NCI-H128 (cell line): ENCODE measurements at regions not wholly inside any gene's neighbourhood (a gene's known extent, or its start where the extent isn't known, plus 50 kb on each side); places are given as distances from the start of the nearest gene placed in this dataset.

Experiments
- DNase-seq: peaks from one replicate; lab custom pipeline; 2025; ENCODE audit not compliant: unreplicated experiment; lab: John Stamatoyannopoulos, UW

DNA sequence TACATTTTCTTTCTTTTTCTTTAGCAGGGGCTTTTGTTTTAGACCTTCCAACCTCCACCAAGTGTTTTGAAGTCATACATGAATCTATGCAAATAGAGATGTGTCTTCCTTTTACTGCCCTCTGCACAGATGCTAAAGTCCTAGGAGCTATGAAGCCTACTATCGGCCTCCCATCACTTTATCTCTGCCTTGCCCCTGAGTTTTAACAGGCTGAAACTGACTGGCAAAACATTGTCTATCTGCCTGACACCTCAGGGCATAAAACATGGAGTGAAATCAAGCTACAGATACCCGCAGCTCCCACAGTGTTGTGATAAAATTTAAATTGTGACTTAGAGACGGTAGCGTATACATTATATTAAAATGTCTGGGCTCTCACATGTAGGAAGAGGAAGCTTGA, 604.6 kb upstream of the C9orf72 start:
- no peak for DNase-seq

DNA sequence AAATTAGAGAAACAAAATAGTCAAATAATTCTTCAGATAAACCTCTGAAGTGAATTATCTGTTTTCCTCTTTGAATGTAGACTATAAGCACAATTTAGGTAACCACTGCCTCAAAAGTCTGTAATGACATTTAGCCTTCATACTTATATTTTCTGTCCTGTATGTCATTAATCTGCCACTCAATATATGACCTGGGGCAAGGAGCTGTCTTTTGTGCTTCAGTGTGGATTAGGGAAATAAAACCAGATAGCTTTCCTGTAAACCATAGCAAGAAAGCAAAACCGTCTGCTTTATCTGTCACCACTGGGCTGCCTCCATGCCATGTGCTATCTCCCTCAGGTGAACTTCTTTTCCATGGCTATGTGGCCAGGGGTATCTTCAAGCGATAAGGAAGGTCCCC, 606.6 kb upstream of the C9orf72 start:
- no peak for DNase-seq

DNA sequence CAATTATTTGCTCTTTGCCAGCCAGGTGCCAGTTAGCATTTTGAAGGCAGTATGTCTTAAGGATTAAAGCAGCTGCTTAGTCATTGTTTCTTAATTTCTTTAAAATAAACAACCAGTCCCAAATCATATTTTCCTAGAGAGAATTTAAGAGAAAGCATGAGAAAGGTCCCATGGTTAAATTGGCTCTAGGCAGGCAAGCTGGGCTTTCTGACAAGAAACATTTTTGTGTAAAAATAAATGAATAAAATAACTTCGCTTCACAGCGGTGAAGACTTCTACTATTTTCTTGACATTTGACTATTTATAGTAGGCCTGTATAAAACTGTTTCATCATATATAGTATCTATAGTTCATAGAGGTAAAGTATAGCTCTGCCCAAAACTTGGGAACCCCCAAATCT, 617.7 kb upstream of the C9orf72 start:
- no peak for DNase-seq

DNA sequence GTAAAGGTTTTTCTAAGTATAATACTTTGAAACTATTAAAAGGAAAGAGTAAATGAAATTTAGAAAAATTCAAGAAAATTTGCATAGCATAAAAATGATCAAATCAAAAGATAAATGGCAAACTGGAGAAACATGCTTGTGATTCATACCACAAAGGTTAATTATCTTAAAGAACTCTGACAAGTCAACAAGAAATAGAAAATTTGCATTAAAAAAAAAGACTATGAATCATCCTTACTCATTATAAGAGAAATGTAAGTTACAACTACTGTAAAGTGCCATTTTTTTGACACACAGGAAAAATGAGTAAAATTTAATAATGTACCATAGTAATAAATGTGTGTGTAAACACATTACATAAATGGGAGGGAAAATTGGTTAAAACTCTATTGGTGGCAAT, 624.4 kb upstream of the C9orf72 start:
- no peak for DNase-seq

DNA sequence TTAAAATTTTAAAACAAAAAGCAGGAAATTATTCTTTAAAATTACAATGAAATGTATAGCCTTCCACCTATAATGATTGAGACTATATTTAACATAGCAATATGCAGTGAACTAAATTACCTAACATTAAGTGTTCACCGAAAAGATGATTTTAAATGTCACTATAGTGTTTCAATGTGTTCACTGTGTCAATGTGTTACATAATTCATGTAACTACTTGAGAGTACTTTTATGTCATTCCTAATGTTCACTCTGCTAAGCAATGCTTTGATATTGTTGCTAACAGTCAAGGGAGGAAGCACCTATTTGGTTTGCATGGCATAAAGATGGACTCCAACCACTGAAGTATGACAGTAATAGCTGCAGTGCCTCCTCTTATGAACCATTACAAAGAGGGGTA, 629.8 kb upstream of the C9orf72 start:
- no peak for DNase-seq

DNA sequence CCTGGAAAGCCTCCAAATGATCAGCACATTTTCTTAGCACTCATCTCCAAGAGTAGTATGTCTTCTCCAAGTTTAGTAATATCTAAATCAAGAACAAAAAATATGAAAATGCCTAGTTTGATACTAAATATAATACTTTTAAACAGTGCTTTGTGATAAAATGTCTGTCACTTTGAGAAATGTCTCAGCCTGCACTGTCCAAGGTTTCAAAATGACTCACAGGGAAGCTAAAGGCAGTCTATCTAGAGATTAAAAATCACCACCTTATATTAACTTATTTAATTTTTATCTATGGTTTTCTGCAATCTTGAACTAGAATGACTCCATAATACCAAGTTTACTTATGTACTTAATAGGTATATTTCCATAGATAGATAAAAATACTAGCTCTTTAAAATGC, 633.0 kb upstream of the C9orf72 start:
- DNase-seq = no peak

DNA sequence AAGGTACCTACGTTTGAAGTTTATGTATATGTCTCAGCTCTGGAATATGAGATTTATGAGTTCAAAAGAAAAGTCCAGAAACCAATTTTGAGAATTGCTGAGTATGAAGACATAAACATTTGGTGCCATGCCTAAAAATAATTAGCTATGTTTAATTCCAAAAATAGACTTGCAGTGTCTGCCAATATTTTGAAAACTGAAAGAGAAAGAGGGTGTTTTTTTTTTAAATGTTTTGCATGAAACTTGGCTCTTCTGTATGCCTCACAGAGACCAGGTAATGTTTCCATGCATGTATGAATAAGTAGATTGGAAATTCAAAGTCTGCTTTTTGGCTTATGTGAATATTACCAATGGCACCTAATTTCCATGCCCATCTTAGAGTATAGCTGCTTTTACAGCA, 634.4 kb upstream of the C9orf72 start:
- no peak for DNase-seq

DNA sequence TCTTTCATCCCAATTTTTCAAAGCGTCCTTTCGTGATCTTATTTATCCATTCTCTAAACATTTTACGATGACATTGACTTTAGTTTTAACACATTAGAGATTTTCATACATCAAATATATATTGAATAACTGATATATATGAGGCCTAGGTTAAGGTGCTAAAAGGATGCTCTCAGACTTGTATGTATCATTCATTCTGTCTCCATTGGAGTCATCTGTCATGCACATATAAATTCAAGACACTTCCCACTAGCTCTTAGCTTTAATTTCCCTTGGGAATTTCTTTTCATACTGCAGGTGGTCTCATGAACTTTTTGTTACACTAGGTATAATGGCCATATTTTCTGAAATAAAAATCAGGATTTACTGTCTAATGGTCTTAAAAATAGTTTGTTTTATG, 635.8 kb upstream of the C9orf72 start:
- DNase-seq = no peak

DNA sequence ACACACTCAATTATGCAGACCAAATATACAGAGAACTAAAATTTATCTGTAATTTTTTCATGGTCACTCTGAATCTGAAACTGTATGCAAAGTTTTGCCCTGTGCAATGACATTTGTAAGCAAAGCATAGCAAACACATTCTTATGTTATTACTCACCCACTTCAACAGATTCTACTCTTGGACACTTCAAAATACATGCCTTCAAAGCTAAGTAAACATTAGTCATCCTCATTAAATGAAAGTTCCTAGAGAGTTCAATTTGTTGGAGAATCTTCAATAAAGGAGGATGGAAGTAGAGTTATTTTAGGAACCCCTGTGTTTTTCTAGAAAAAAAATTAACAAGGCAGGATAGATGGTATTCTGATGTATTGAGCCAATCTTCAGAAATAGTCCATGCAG, 639.7 kb upstream of the C9orf72 start:
- DNase-seq = no peak

DNA sequence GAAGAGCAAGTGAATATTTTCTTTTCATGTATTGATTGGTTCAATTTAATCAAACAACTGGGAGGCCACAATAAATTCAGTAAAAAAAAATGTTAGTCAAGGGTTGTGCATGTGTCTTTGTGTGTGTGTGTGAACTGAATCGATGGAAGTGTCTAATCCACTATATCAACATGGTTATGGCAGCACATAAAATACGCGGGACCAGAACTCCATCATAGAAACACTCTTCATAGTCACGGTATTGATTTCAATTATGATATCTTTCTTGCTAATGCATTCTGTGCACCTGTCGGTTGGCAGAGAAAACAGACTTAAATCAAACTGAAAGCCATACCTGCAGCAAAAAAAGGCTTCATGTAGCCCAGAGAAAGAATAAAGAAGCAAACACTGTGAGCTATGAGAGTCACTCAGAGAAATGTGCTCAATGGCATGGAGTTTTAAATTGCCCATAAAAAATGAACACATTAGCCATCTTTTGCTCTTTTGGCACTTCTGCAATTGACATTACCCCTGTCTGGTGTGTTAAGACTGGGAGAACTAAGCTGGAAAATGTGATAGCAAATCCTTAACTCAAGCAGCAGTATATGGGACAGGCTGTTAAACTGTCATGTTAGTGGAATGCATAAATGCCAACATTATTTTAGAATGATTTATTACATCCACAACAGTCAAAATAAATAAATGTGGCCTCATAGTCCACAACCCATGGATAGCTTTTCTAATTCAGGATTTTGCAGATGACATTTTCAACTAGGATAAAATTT, 642.4 kb upstream of the C9orf72 start:
- DNase-seq = peak; percentile 82

DNA sequence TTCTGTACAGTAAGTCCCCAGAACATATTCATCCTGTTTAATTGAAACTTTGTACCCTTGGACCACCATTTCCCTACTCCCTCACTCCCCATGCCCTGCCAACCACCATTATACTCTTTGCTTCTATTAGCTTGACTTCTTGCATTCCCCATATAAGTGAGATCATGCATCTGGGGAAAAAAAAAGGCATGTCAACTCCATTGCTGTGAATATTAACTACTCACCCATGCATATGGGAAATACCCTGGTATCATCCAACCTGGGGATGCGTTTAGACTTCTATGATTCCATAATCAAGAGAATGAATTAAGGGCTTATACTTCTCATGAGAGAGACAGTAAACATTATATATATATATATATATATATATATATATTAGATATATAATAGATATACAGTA, 659.4 kb upstream of the C9orf72 start:
- DNase-seq = no peak

DNA sequence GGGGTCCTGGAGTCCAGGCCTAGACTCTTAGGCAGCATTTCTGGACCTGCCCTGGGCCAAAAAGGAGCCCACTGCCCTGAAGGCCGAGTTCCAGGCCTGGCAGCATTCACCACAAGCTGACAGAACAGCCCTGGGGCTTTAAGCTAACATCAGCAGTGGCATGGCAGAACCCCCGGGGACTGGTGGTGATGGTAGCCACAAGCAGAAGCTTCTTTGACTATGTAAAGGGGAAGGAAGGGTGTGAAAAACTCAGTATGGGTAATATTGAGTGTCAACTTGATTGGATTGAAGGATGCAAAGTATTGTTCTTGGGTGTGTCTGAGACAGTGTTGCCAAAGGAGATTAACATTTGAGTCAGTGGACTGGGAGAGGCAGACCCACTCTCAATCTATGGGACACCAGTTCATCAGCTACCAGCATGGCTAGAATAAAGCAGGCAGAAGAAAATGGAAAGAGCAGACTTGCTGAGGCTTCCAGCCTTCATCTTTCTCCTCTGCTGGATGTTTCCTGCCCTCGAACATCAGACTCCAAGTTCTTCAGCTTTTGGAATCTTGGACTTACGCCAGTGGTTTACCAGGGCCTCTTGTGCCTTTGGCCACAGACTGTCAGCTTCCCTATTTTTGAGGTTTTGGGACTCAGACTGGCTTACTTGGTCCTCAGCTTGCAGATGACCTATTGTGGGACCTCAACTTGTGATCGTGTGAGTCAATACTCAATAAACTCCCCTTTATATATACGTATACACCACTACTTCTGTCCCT, 661.0 kb upstream of the C9orf72 start:
- no peak for DNase-seq

DNA sequence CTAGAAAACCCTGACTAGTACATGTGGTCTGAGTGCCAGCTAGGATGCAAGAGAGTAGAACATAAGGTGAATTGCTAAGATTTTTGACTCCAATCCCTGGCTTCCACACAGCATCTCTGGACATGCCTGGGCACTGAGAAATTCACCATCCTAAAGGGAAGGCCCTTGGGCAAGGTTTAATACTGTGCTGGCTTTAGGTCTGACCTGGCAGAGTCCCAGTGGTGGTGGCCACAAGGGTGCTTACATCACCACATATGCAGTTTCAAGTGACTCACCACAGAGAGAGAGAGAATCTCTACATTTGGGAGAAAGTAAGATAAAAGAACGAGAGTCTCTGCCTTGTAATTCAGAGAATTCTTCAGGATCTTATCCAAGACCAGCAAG, 661.6 kb upstream of the C9orf72 start:
- DNase-seq = no peak

DNA sequence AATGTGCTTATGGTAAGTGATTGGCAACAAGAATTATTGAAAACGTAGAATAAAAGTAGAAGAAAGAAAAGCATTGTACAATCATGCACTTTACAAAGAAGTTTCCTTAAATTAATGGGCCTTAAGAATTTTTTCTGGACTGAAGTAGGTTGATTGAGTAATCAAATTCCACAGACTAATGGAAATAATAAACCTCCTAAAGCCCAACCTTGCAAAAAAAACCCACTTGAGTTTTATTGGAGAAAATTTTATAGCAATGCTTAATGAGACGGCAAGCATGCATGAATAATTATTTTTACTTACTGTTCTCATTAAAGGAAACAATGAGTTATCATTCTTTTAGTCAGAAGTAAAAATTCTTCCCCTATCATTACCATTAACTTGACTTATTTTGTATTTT, 676.1 kb upstream of the C9orf72 start:
- DNase-seq = no peak

DNA sequence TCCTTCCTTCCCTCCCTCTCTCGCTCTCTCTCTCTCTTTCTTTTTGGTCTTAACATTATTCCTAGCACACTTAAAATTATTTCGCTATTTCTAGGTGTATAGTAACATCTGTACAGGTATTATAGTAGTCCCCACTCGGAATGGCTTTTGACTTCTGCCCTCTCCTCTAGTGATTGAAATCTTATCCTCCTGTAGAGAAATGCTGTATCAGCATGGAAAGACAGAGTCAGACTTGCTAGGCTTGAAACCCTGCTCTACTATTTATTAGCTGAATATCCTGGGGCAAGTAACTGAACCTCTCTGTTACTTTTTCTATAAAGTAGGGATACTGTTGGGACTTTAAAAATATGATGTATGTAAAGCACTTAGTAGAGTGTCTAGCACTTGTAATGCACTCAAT, 681.9 kb upstream of the C9orf72 start:
- DNase-seq = no peak

DNA sequence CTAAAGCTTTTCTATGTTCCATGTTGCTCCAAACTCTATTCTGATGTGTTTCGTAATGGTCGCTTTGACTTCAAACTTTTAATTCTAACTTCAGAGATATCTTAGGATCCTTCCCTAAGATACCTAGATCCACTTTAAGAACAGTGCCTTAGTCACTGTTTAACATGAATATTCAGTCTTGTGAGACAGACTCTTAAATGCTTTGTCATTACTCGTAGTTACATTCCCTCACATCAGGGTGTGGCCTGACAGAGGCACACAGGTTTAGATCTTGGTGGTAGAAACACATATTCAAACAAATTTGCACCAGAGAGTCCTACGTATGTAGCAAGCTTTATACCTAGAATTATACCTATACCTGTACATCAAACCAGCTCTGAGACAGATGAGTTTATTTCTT, 687.0 kb upstream of the C9orf72 start:
- no peak for DNase-seq

DNA sequence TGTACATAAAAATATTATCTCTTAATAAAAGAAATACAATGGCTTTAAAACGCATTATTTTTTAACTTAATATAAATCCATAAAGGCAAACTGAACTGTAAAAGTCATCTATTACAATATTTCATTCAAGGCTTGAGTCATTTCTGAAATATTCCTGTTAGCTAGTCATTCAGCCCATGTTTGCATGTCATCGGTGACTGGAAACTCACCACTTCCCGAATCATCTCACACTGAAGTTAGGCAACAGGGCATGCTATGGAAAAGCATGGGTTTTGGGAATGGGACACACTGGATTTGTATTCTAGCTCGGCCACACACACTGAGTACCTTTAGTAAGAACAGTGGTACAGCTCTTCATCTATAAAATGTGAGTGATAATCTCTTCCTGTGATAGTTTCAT, 691.1 kb upstream of the C9orf72 start:
- DNase-seq = no peak

DNA sequence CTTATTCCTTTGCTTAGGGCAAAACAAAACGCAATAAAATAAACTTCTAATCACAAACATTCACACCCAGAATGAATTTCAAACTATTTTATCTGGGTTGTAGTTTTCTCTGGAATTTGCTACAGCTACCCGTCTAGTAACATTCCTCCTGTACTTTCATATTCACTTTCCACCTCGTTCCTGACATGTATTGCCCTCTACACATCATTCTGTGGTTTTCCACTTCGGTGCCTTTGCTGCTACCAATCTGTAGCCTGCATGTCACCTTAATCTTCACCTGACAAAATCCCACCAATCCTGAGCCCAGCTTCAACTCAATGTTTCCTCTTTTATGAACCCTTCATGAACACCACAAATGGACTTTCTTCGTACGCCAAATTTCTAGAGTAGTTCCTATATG, 694.1 kb upstream of the C9orf72 start:
- DNase-seq = no peak

DNA sequence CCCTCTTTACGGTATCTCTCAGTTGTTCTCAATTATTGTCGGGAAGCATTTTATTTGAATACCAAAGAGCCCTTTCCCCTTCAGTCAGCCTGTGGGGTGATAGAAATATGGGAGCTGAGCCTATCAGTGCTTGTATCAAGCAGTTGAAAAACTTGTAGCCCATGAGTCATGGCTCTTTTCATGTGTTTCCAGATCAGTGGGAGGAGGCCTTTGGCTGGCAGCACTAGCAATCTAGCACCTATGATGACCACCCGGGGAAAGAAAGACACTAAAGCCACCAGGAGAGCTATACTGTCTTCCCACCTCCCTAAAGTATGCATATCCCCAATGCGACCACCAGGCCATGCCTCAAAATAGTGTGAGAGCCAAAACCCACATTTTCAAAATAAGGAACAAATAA, 696.9 kb upstream of the C9orf72 start:
- no peak for DNase-seq

DNA sequence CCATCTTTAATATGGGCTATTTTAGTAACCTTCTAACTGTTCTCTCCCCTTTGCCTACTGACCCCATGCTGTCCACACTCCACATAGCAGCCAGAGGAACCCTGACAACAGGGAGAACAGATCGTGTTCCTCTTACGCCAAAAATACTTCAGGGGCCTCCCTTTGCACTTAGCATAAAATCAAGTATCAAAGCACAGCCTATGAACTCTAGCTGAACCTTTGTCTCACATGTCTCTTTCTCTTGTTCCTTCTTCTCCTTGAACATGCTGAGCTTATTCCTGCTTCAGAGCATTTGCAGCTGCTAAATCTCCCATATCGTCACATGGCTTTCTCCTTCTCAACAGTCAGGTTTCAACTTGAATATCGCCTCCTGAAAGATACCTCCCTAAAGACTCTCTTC, 698.8 kb upstream of the C9orf72 start:
- DNase-seq = no peak

DNA sequence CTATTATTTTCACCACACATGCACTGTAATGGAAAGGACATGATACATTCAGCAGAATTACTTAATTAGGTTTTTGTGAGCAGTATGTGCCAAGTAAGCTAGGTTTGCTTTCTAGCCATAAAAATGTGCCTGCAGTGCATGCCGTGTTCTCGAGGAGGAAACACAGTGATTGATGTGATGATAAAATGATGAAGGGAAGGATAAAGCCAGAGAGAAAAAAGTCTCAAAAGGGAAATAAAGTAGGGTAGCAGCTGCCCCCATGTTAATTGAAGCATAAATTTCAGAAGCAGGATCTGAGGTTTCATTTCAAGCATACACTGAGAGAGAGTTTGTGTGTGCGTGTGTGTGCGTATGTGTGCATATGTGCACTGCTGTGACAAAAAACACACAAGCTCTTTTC, 714.2 kb upstream of the C9orf72 start:
- DNase-seq = no peak

DNA sequence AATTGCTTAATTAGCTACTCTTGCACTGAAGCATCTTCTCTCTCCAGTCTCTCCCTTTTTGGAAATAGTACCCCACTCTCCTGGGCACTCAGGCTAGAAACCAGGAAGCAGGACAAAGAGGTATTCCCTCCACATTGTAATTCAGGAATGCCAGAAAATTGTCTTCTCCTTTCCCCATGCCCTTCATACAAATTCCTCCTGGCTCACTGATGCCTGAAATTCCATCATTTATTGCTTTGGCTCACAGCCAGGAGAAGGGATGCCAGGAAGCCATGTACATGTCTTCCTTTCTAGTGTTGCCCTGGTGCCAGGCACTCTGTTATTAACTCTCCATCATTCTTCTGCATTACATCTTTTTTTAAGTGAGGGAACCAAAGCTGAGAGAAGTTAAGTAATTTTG, 716.5 kb upstream of the C9orf72 start:
- DNase-seq = no peak
